Fibroblast of skin of abdomen (primary cell): ENCODE measurements at regions not wholly inside any gene's neighbourhood (a gene's known extent, or its start where the extent isn't known, plus 50 kb on each side); places are given as distances from the start of the nearest gene placed in this dataset.

Experiments used
- DNase-seq: peaks from one replicate; pipeline ENCODE4 v3.0.0-alpha.2; 2013

- DNase-seq = peak; percentile 20
These were observed 243.7 kb downstream of the SLC16A7 start for GRCh38 chr12:59839514-59839913.

DNA sequence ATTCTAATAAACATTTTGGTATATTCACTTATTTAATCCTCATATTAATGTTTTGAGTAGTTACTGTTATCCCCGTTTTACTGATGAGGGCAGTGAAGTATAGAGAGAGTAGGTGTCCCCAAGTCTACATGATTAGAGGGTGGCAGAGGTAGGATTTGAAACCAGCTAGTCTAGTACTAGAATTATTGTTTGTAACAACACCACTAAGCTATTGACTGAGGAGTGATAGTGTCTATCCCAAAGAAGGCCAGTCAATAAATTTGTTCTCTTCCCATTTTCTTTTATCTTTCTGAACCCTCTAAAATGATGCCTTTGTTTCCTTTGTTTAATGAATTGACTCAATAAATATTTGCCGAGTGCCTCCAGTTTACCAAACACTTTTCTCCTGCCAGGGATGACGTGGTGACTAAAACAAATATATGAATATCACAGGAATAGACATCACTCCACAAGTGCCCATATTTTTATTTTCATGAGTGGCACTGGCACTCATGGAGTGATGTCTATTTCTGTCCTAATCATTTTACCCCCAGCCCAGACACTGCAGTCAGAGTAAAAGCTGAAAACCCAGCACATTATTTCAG, 247.5 kb downstream of the SLC16A7 start:
- DNase-seq = no peak

- peak; percentile 47 for DNase-seq
These were observed 248.9 kb downstream of the SLC16A7 start for GRCh38 chr12:59844750-59845149.

GRCh38 chr12:59845293-59845692, 249.5 kb downstream of the SLC16A7 start:
- no peak for DNase-seq

- DNase-seq = no peak
These were observed 251.3 kb downstream of the SLC16A7 start for GRCh38 chr12:59847127-59847526.

GRCh38 chr12:59850268-59850667, 254.4 kb downstream of the SLC16A7 start:
- DNase-seq = no peak

DNA sequence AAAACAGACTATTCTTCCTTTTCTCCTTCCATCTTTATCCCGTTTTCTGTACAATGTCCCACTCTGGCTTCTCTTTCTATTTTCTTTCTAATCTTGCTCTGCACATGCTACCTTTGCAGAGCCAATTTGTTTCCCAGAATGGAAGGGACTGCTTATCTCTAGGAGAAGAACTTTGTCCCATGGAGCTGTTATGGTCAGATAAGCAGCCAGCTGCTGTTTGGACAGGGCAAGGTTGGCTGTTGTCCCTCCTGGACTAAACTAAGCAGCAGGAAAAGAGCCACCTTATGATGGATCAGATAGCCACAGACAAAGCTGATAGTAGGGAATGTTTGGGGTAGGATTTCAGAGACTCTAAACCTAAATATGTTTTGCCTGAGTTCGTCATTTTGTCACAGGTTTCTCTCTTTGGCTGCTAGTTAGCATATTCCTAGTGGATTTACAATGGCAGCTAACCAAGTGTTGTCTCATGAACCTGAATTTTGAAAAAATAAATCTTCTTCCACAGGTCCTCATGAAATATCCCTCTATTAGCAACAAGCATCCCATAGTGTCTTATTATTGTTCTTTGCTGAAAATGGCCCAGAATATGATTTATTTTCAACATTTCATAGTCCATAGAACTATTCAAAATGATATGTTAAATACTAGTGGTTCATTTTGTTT, 262.8 kb downstream of the SLC16A7 start:
- DNase-seq = no peak

DNA sequence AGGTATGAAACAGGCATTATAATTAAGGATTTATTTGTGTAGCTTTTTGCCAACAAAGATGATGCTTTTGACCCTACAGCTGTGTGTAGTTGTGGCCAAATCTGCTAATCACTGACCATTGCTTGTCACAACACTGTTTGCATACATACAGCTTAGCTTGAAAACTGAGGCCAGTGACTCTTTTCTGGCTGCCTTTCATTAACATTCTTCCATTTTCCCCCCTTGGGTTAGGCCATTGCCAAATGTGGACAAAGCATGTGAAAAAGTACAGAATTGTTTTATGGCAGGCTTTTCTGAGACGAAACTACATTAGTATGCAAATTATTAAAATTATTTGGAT, 263.3 kb downstream of the SLC16A7 start:
- DNase-seq = no peak

- no peak for DNase-seq
These were observed 265.8 kb downstream of the SLC16A7 start for GRCh38 chr12:59861635-59862034.

DNA sequence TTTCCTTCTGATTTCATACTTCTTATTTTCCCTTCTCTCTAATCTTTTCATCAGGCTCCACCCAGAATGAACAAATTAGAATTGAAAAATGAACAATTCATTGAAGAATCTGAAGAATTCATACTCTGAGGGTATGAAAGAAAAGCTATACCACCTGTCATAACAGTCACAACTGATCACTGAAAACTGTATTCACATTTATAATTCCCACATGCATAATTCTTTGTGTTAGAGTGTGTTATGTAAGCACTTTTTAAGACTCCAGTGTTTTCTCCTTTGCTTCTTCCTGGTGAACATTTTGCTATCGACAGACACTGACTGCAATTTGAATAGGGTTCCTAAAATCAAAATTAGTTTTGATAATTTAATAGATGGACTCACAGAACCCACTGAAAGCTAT, 271.2 kb downstream of the SLC16A7 start:
- no peak for DNase-seq

GRCh38 chr12:59867689-59868088, 271.9 kb downstream of the SLC16A7 start:
- no peak for DNase-seq

DNA sequence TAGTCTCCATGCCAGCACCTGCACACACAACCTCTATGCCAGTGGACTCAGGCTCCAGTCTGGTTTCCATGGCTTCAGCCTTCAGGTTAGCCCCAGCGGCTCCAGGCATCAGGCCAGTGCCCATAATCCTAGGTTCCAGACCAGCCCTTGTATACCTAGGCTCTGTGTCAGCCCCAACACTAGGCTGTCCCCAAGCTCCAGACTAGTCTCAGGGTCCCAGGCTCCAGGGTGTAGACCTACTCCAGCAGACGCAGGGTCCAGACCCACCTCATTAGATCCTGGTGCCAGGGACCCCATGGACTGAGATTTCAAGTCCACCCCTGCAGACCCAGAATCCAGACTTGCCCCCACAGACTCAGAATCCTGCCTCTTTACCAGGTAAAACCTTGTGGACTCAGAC, 275.9 kb downstream of the SLC16A7 start:
- DNase-seq = no peak

DNA sequence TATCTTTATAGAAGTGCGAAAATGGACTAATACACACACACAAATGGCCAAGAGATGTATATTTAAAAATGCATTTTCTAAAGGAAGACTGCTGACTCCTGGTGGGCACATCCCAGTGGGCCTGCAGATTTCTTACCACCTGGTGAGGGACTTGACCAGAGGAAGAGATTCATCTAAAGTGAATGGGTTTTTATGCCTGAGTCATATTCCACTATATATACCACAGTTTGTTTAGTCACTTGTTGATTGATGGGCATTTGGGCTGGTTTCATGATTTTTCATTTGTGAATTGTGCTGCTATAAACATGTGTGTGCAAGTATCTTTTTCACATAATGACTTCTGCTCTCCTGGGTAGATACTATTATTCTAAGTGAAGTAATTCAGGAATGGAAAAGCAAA, 277.3 kb downstream of the SLC16A7 start:
- peak; percentile 17 for DNase-seq

- DNase-seq = no peak
These were observed 279.0 kb downstream of the SLC16A7 start for GRCh38 chr12:59874781-59875180.

DNA sequence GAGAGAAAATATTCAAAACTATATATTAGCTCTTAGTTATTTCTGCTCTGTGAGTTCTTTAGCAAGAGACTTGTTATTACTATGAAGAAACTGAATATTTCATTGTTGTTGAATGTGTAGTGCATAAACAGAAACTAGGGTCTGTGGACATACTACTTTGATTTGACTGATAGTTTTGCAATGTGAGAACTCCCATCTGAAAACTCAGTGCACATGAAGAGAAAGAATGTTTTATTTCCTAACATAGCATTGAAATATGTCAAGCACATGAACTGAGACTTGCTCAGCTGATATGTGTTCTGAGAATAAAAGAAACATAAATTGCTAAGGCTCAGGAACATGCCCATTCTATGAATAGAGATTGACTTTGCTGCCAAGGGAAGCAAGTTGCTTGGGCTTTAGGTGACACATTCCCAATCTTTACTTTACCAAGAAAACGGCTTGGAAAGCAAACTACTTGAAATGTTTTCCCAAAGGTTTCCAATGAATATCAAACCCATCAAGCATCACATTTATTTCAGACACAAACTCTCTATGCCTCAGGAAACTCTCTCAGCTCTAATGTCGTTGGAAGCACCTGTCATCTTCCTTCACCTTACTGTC, 290.4 kb downstream of the SLC16A7 start:
- no peak for DNase-seq

DNA sequence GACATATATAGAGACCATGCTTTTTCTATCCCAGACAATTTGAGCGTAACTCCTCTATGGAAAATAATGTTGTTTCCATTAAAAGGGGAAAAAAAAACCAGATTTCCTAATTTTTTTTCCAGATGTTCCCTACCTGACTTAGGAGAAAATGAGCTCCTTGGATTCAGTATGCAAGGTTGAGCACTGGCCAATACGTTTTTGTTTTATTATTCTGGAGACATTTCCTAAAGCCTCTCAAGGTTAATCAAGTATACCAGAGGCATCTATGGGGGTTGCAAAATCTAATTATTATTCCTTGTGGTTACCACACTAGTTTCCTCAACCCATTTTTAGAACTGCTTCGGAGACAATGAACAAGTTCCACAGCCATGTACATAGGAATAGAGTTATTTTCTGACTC, 291.3 kb downstream of the SLC16A7 start:
- no peak for DNase-seq

DNA sequence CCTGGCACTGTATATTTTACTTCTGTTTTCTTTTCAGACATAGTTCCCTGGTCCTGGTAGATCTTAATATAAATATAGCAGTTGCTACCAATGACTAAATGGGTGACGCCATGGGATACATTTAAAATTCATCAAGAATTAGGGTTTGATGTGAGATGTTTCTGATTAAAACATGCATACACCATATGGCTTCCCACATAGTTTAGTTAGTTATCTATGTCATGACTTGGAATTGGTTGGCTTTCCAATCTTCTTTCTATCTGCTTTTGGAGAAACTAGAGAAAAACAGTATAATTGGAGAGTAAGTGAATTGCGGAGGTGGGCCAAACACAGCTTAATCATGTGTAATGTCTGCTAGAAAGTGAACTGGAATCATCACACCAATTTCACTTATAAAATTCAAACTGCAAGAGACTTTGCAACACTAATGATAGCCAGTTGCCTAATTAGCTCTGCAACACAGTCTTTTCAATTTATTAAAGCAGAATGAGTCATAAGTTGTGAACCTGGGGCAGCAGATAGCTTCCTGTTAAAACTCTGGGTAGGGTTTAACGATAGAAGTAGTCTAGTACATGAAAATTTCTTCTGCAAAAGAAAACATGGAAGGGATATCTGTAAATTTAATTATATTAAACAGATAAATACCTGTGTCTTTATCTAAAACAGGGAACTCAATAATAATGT, 295.2 kb downstream of the SLC16A7 start:
- no peak for DNase-seq

GRCh38 chr12:59895166-59895775, 299.4 kb downstream of the SLC16A7 start:
- no peak for DNase-seq

- DNase-seq = peak; percentile 98
These were observed 309.2 kb downstream of the SLC16A7 start for GRCh38 chr12:59904874-59905521.

GRCh38 chr12:59911516-59911915, 315.7 kb downstream of the SLC16A7 start:
- no peak for DNase-seq

DNA sequence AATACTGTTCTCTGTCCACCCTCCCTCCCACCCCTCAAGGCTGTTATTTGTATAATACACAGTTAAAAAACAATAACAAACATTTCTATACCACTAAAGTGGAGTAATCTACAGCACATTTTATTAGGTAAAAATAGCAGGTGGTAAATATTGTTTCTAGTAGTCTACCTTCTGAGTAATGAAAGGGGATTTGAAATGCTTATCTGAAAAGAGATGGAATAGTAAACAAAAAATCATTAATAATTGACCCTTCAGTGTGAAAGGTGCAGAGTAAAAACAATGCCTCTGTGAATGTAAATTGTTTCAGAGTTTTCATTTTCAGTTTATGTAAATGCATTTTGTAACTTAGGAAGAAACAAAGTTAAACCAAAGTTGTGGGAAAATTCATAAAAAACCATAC, 321.2 kb downstream of the SLC16A7 start:
- no peak for DNase-seq

DNA sequence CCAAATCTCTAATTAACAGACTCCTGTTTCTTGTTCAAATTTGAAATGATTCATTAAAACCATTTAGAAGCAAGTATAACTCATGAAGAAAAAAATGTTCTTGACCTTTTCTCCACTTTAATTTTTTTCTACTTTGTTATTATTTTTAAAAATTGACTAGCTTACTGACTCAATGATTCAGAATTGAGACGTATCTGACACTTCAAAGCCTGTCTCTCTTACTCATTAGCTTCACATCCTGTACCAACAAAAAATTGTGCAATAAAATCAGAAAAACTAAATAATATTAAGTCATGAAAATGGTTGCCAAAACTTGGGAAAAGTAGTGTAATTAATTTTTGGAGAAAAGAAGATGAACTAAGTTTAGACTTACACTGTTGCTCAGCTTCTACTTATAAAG, 331.2 kb downstream of the SLC16A7 start:
- DNase-seq = peak; percentile 57

- DNase-seq = no peak
These were observed 332.6 kb downstream of the SLC16A7 start for GRCh38 chr12:59928416-59928815.
